Fibroblast of the conjunctiva (primary cell): ENCODE measurements at regions not wholly inside any gene's neighbourhood (a gene's known extent, or its start where the extent isn't known, plus 50 kb on each side); places are given as distances from the start of the nearest gene placed in this dataset.
"Not testable (repeated sequence)": the region's sequence is repeated elsewhere in the genome, so short reads cannot be mapped to it uniquely, and the experiment has no call there.

Source experiments
- DNase-seq: peaks from one replicate; pipeline ENCODE4 v3.0.0-alpha.2; 2010; ENCODE audit warnings: low read depth

DNA sequence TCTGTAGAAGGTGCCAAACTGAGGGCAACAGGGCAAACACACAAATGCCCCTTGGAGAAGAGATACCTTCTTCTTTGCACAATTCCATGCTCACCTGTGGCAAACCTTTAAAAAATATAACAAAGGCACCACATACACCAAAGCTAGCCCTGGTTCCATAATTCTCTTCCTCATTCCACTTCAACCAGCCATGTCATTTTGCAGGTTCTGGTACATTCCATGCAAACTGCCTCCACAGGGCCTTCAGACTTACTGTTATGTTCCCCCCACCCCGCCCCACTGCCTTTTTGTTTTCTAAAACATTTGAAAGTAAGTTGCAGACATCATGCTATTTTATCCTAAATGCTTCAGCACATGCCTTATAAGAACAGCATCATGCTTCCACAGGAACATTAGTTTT, 269.0 kb downstream of the NSUN3 start:
- no peak for DNase-seq

DNA sequence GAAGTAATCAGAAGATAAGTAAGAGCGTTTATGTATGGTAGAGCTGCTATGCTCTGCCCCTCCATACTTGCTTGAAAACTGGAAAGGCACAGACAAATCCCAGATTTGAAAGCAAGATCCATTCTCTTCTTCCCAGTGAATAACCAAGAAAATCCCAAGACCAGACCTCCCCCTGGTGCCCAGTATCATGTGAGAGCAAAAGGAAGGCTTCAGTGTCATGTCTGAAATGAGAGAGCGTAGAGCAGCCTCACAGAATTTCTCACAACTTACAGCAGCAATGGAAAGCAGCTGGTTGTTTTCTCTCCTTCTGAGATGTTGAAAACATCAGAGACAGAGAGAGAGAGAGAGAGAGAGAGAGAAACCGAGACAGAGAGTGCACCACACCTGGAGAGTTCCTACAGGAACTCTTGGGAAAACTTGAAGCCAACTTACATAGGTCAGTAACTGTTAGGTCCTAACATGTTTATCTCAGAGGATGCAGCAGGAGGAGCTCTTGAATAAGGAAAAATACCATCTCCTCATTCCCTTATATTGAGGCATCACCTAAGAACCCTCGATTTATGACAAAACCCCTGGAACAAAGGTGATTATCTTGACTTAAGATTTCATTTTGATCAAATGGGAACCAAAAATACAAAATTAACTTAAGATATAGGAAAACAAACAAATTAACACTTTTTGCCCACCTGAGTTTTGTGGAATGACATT, 273.3 kb downstream of the NSUN3 start:
- peak; percentile 27 for DNase-seq

DNA sequence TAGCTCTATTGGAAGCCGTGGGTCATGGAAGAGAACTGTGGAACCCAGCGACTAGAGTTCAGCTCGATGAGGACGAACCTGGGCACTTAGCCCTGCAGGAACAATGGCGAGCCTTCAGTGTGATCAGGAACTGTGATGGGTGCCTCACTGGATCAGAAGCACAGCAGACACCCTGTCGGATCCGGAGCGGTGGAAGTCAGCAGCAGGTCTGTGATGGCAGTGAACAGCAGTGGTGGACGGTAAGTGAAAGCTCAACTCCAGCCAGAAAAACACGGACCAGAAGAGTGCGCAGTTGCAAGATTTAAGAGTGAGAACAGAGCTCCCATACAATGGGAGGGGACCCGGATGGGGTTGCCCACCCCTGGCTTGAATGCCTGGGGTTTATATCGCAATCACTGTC, 282.2 kb downstream of the NSUN3 start:
- DNase-seq, result no peak

DNA sequence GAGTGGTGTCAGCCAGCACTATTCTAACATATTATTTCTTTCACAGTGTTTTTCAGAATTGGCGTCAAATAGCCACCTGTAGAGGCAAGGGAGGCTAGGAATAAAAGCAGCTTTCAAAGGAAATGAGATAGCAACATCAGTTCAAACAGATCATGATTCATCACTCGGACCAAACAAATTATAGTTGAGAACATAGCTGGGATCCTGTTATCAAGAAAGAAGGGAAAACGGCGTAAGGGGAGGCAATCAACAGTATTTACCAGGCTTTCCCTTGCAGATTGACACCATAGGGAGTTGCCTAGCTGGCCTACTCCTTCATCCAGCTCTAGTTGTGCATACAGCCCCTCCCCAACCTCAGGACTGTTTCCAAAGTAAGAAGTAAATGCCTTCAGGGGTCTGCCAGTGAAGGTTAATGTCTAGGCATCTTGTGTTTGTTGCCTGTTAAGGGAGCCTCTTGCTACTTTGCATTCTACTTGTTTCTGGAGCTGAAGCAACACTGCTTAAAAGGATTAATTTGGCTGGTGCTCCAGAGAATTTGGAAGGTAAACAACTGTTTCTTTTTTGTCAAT, 286.5 kb downstream of the NSUN3 start:
- no peak for DNase-seq

DNA sequence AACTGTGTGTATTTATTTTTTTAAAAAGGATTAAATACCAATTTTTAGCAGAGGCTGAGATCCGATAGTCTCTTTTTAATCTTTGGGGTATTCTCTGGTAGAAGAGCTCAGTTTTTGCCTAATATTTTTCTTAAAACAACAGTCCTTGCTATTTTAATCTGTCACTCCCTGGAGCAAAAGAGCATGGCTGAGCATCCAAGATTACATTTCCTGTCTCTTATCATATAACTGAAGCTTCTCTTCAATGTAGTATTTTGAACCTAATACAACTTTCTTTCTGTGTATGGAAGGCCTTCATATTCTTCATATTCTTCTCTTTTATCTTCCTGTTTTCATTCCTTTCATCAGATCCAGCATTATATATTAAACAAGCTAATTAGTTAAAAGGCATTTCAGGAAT, 293.7 kb downstream of the NSUN3 start:
- no peak for DNase-seq

DNA sequence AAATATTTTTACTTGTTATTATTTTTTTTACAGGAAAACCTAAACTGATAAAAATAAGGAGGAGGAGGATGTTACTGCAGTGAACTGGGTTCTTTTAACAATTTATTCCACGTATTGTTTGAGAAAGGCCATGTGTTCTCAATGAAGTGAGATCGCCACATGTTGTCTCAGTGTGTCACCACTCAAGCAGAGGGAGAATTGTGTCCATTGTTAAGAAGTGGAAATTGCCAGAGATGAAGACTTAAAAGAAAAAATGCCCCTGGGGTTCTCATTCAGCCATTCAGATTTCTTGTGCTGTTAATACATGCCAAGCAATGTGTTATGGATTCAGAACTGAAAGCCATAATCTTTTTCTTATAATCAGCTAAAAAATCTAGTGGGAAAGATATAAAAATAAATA, 297.1 kb downstream of the NSUN3 start:
- DNase-seq, result no peak

DNA sequence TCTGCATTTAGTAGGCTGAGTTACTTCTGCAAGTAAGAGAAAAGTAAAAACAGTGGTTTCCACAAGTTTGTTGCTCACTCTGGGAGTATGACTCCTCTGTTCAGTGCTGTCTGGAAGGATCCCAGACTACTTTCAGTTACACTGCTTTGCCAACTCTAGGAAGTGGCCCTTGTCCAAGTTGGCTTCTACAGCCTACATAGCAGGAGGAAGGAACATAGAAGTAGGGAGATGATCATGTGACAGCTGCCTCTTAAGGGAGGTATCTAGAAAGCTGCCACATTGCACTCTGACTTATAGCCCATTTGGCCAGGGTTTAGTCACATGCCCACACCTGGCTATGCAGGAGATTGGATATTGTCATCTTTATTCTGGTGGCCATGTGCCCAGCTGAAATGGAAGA, 298.1 kb downstream of the NSUN3 start:
- DNase-seq, result peak; percentile 40

DNA sequence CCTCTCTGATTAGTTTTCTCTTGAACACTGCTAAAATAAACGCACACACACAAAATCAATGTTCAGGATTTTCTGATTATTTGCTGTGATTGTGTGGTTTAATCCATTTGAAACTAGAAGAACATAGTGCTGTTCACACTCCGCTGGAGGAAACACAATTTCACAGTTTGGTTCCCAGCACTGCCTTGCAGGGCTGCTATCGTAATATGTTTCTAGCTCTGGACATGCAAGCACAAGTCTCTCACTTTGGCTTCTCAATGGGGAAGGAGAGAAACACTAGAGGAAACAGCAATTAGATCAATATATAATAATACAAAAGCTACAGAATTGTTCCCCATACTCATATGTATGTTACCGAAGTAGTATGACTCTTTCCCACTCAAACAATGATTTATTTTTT, 299.5 kb downstream of the NSUN3 start:
- no peak for DNase-seq

DNA sequence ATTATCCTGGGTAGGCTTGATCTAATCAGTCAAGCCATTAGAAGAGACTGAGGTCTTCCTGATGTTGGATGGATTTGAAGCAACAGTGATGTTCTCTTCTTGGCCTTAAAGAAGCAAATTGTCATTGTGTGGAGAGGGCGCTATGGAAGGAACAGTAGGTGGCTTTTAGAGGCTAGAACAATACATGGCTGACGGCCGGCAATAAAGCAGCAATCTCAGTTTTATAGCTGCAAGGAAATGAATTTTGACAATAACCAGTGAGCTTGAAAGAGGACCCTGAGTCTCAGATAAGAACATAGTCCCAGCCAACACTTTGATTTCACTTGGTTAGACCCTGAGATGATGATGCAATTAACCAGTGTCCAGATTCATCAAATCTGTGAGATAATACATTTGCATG, 302.1 kb downstream of the NSUN3 start:
- no peak for DNase-seq

DNA sequence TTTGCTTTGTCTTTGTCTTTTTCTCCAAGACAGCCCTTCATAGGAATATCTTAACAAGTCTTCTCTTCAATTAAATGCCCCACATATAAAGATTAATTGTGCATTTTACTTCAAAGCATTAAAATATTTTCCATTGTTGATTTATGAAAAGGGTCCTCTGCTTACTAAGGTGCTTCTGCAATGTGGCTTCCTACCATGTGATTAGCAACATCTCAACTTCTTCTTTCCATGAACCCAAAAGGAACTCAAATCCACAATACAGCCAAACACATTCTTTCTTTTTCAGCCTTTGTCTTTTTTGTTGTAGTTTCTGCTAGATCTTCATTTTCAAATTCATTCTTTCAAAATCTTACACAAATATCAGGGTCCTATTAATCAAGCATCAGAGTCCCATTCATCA, 309.2 kb downstream of the NSUN3 start:
- no peak for DNase-seq

DNA sequence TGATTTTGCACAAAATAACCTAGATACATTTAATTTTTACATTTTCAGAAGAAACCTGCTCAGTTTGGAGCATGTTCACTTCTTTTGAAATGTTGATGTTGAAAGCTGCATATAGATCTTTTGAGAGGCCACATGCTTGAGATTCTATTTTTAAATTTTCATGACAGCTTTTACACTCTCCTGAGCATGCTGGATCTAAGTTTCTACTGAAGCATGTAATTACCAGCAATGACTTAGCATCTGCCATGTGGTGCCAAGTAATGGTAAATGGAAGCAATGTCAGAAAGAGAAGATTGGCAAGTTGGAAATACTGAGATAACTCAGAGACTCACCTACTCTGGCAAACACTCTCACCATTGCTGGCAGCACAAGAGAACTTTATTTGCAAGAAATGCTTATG, 310.6 kb downstream of the NSUN3 start:
- no peak for DNase-seq

DNA sequence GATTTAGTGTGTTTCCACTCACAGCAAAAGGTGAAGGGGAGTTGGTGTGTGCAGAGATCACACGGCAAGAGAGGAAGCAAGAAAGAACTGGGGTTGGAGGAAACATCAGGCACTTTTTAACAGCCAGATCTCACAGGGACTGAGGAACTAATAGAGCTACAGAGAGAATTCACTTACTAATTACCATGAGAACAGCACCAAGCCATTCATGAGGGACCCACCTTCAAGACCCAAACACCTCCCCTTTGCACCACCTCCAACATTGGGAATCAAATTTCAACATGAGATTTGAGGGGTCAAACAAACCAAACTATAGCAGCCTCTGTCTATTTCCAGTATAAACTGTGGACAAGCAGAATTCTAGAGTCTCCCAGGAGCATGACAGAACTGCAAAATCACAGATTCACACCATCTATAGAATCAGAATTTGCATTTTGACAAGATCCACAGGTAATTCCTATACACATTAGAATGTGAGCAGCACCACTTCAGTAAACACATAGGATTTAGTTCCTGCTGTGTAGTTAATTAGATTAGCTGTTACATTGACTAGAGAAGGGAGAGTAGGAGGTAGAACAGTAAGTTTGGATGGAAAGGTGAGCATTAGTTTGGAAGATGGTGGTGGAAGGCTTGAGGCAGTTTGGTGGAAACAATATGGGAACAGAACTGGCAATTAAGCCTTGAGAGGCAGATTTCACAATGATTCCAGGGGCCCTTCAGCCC, 311.7 kb downstream of the NSUN3 start:
- no peak for DNase-seq

DNA sequence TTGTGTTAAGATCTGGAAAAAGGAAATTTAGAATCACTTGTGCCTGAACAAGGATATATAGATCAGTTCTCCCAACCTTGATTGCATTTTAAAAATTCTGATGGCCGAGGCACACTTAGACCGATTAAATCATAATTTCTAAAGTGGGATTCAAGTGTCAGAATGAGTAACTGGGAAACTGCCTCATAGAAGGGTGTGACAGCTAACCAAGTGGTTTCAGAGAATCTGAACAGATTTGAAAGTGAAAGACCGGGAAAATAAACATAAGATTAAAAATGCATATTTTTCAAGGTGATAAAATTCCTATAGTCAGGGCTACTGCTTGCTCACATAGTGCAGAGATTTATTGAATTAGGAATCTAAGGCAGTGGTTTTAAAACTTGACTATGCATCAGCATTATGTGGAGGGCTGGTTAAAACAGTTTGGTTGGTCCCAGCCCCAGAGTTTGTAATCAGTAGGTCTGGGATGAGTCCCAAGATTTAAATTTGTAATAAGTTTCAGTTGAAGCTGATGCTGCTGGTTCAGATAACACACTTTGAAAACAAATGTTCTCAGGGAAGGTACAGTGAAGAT, 314.3 kb downstream of the NSUN3 start:
- not testable (repeated sequence) for DNase-seq

DNA sequence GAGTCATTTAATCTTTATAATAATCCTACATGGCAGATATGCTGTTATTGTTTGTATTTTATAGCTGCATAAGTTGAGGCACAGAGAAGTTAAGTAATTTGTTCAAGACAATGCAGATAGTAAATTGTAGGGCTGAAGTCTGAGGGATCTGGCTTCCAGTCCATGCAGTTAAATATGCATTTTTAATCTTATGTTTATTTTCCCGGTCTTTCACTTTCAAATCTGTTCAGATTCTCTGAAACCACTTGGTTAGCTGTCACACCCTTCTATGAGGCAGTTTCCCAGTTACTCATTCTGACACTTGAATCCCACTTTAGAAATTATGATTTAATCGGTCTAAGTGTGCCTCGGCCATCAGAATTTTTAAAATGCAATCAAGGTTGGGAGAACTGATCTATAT, 315.0 kb downstream of the NSUN3 start:
- DNase-seq, result not testable (repeated sequence)

DNA sequence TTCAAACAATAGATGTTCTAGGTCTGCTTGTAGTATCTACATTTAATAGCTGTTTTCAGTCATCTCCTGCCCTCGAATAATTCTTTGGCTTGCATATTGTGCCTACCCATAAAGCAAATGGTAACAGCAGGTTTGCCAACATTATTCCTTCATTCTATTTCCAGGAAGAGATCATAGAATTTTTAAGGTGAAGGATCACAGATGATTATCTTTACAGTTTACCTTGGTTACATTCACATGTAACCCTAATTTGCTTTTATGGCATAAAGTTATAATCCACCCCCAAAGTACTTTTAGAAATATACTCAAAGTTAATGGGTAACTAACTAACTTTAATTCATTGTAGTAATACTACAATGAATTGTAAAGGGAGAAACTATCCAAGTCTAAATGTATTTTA, 315.5 kb downstream of the NSUN3 start:
- no peak for DNase-seq

DNA sequence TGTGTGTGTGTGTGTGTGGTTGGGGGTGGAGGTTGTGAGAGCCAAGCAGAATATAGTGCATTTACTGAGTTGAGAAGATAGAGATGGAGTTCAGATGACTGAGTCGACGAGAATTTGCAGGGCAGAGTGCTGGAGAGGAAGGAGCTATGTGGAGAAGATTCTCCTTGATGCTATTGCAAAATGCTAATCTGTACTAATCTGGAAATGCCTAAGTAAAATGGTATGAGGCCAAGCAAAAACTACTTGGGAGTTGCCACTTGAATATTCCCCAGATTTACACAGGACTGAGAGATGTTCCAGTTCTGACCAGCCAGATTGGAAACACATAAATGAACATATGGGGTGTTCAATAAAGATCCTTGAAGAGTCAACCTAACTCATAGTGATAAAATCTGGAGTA, 316.4 kb downstream of the NSUN3 start:
- DNase-seq, result no peak

DNA sequence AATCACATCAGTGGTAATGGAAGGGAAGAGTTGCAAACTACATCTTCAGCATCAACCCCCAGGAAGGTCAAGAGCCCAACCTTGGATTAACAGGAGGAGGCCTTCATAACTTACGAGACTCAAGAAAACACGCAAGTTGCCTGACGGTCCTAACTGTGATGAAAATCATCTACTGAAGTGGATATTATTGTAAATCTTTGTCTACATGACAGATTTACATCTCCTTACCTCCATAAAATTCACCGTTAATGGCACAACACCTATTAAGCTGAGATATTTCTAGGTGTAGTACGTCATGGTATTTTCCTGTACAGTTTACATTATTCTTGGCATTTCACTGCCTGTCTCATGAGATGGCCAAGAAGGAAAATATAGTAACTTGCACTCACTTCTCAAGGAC, 332.0 kb downstream of the NSUN3 start:
- no peak for DNase-seq

DNA sequence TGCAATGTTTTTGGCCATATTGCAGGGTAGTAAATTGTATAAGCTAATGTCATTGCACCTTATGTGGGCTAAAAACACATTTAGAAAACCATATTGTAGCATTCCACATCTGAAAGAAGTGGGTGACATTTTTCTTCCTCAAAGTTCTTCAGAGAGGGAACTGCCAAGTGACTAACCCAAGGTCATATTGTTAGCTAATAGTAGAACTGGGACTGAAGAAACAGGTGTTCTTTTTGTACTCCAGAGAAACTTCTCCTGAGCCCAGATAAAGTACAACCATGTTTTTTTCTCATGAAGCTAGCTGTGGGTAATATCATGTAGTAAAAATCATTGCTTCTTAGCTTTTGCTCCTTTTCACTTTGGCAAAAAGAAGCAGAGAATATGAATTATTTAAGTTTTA, 333.0 kb downstream of the NSUN3 start:
- no peak for DNase-seq

DNA sequence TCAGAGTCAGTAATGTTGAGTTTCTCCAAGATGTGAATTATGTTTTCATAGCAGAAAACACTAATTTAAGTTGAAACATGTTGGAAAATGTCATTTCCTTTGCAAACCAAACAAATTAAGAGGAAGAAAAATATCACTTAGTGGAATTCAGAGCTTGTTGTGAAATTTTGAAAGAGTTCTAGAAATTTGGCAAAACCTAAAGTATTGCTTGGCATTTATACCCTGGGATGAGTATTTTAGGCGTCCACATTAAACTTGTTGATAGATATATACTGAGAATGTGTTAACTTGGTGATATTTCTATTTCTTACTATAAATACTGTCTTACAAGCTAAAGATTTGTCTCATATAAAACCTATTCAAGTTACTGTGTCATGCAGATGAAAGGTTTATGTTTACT, 335.2 kb downstream of the NSUN3 start:
- no peak for DNase-seq

DNA sequence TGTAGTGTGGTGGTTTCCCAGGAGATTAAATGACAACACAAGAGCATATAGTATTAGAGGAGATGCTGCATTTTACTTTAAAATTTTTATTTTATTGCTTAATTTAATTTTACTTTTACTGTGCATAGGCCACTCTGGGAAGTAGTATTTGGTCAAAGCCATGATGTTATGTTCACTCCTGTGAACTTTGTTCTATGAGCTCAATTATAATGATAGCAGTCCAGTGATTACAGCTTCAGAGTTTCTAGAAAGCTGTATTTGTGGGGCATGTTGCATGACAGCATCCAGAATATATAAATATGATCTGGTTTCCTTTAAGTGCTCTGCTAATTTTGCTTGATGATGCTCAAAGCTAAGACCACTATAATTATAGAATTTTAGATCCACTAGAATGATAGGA, 338.6 kb downstream of the NSUN3 start:
- DNase-seq, result no peak

DNA sequence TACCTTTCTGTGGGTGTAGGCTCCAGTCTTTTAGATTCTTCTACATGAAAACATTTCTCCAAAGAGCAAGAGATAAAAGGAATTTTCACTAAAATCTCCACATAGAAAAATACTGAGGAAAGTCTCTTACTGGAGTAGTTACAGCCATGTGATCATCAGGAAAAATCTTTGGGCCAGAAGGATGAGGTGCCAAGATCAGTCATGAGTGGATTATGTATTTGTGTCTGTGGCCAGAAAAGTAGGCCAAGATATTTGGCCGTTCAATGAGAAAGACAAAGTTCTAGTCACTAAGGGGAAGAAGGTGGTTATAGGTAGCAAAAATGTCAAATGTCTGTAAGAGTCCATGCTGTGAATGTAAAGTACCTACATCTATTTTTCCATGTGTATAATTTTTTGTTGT, 339.3 kb downstream of the NSUN3 start:
- DNase-seq, result no peak

DNA sequence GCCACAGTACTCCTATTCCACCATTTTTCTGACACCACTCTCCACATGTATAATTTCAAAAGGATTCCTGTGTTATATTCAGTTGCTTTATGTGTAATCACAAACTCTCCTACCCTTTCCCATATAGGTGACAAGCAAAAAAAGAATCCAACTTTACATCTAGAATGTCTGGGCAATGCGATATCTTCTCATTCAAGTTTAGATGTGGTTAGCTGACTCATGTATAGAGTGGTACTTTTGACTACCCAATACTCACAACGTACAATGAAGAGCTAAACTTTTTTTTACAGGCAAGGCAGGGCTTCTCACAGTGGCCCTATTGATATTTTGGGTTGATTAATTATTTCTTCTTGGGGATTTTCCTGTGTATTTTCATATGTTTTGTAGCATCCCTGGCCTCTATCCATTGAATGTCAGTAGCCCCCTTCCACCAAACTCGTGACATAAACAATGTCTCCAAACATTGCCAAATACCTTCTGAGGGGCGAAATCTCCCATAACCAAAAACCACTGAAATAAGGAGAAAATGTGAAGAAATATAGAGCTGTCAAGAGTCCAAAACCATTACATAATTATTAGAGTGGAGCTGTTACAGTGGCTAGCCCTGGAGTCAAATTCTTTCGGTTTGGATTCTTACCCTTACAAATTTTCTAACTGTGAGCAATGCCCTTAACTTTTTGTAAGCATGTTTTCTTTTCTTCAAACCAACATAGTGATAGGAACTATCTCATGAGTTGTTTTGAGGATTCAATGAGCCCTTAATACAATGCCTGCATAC, 342.6 kb downstream of the NSUN3 start:
- no peak for DNase-seq

DNA sequence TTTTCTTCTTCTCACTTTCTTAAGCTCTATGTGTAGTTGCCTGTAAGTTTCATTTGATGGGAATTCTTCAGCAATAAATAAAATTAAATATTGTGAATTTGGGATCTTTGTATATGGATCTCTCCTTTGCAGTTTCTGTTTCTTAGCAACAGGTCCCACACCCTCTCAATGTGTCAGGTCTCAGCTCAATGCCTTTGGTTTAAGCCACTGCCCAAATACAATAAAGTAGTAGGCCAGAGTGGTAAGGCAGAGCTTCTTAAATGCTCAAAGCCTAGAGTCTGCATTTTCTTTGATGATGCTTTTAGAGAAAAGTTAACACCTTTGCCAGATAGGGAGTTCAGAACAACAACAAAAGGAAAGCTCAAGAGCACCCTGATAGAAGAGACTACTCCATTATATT, 343.7 kb downstream of the NSUN3 start:
- no peak for DNase-seq
